ENCODE measurements at regions not wholly inside any gene's neighbourhood (a gene's known extent, or its start where the extent isn't known, plus 50 kb on each side); places are given as distances from the start of the nearest gene placed in this dataset.
"Not testable (repeated sequence)": the region's sequence is repeated elsewhere in the genome, so short reads cannot be mapped to it uniquely, and the experiment has no call there.

DNA sequence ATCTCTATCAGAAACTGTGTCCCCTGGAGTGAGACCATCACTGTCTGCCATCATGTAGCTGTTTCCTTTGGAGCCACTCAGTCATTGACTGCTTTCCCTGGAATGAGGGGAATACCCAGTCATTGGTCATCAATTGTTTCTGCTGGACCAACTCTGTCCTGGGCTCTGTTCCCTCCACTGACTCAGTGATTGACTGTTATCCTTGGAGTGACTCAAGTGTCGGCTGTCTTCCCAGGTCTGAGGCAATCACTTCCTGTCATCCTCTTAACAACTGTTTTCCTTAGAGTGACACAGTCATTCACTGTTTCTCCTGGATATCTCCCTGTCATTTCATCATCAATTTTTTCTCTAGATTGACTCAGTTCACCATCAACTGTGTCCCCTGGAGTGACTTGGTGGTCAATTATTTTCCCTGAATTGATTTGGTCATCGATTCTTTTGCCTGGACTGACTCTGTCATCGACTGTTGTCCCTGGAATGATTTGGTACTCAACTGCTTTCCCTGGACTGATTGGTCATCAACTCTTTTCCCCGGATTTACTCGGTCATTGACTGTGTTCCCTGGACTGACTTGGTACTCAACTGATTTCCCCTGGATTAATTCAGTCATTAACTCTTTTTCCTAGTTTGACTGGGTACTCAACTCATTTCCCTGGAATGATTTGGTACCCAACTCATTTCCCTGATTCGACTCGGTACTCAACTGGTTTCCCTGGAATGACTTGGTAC lies 327.9 kb upstream of the VCX start:
- no peak for DNase-seq

GRCh38 chrX:7512845-7513244 lies 330.1 kb upstream of the VCX start:
- no peak for DNase-seq

GRCh38 chrX:7503251-7503650 lies 339.7 kb upstream of the VCX start:
- no peak for DNase-seq

DNA sequence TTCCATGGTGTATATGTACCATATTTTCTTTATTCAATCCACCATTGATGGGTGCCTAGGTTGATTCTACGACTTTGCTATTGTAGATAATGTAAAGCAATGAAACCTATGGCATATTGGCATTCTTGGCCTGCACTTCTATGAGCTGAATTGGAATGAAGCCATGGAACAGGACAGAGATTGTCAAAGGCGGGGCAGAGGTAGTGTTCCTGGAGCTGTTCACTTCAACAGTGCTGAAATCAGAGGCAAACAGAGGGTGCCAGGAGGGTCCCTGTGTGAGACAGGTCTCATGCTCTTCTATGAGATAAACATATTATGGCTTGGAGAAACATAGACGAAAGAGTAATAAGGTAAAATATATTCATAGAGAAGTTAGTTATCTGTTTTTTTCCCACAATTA lies 342.6 kb upstream of the VCX start:
- DNase-seq, result no peak

DNA sequence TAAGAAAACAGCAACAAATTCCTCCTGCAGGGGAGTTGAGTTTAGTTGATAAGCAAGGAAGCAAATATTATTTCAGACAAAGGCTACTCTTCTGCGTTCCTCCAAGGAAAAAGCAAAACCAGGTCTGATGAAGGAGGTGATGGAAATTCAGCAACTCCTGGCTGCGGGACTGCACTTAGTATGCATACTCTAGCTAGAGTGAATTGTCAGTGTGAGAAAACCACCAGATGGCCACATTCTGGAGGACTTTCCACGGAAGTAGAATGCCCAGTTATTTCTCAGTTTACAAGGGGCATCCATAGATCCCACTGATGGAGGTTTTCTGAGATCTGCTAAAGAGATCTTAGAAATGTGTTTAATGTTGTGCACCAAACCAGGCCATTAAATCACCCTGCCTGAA lies 338.6 kb upstream of the PUDP start:
- DNase-seq, result no peak

GRCh38 chrX:7485061-7485460 lies 337.1 kb upstream of the PUDP start:
- DNase-seq, result no peak

GRCh38 chrX:7480721-7481120 lies 332.8 kb upstream of the PUDP start:
- DNase-seq, result no peak

DNA sequence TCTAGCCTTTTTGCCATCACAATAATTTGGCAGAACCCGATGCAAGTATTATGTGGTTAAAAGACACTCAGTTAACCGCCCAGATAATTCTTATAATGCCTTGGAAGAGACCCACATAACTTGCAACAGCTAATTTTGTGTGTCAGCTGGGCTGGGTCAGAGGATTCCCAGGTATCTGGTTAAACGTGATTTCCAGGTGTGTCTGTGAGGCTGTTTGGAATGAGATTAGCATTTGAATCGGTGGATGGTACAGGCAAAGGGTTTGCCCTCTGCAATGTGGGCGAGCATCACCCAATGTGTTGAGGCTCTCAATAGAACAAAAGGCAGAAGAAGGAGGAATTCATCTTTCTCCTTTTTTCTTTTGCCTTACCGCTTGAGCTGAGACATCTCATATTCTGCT lies 314.2 kb upstream of the PUDP start:
- DNase-seq, result no peak

GRCh38 chrX:7461051-7461450 lies 313.1 kb upstream of the PUDP start:
- not testable (repeated sequence) for DNase-seq

- peak; percentile 0 to 1 for DNase-seq
Observed at GRCh38 chrX:7447801-7448499, 300.0 kb upstream of the PUDP start.

GRCh38 chrX:7446815-7447214 lies 298.9 kb upstream of the PUDP start:
- no peak for DNase-seq

DNA sequence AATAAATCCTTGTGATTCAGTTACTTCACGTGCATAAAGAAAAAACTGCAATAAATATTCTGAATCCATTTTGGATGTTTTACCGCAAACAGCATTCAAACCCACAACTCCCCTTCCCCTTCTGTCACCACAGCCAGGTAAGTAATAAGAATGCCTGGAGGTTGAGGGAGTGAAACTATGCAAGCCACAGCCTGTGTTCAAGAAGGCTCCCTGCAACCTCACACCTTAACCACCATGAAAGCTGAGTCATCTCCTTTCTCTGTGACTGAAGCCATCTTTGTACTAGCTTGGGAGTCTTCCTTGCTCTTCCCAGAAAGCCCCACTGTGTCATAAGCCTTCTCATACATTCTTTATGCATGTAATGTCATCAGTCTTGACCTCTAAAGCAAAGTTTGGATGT lies 297.0 kb upstream of the PUDP start:
- no peak for DNase-seq

GRCh38 chrX:7441586-7441985 lies 293.6 kb upstream of the PUDP start:
- DNase-seq, result no peak

- DNase-seq, result peak in 1 of 2 experiments; percentile 0
Observed at GRCh38 chrX:7435822-7436221, 287.9 kb upstream of the PUDP start.

DNA sequence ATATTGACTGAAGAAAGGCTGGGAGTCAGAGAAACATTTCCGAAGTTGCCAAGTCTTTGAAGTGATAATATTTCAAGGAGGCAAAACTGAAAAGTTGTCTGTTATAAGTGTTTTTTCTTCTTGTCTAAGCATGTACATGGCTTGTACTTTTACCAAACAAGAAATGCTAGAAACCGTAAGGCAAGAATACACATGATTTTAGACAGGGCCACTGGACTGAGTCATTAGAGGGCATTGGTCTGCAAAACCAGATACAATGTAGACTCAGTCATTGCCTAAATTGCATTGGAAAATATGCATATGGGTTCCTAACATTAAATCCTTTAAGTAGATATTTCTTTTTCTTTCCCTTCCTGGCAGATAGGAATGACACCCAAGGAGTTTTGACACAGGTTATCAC lies 284.9 kb upstream of the PUDP start:
- DNase-seq, result no peak

- DNase-seq, result no peak
Observed at GRCh38 chrX:7420717-7421116, 272.8 kb upstream of the PUDP start.

DNA sequence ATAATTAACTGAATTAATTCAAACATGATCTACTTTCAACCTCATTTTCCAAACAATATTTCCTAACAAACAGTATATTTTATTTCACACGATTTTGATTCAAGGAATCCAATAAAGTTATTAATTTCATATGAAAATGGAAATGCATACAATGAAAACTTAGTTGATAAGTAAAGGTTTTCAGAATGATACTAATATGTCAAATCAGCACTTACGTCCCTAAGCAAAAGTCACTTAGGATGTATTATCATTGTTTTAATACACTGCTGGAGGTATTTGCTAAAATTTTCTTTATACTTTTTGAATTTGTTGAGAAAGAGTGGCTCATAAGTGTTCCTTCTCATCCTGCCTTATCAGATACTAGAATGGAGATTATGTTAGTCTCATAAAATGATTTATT lies 266.8 kb upstream of the PUDP start:
- no peak for DNase-seq

- DNase-seq, result no peak
Observed at GRCh38 chrX:7412840-7413239, 264.9 kb upstream of the PUDP start.

DNA sequence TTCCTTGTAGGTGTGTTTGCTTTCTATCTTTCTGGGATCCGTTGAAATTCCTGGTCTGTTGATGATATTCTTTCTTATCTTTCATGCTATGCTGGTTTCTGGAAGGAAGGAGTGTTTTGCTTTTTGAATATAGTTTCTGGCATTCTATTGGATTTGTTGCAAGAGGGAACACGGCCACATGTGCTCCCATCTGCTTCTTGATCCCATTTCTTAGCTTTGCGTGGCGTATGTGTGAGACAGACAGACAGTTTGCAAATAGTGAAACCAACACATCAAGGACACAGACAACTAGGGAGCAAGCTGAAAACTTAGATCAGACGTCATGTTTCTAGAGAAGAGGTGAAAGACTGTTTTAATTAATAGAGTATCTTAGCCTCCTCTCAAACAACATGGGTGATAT lies 261.9 kb upstream of the PUDP start:
- no peak for DNase-seq

DNA sequence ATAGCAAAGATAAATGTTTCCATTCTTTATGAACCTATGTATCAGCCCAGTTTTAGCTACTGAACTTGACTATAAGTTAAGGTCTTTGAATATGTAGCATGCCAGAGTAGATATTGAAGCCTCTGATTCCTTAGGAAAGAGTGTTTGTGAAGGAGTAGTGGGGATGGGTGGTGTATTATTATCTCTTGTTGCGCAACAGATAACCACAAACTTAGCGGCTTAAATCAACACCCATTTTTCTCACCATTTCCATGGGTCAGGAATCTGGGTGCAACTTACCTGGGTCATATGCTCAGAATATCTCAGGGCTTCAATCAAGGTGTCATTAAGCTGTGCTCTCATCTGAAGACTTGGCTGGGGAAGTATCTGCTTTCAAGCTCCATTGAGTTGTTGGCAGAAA lies 251.4 kb upstream of the PUDP start:
- DNase-seq, result no peak

DNA sequence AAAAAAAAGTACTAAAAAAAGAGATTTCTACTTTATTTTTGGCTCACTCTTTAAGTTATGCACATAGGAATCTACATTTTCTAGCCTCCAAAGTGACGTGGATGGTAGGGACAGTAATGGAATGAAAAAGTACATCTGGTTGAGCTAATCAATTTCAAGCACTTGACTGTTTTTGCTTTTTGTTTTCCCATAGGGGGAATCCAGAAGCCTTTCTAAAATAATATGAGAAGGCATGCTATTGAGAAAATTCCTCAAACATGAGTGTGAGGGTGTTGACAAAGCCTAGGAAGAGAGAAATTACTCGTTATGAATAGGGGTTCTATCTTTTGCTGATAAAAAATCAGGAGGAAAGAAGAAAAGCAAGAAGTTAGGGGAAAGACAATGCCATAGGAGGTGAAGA lies 242.5 kb upstream of the PUDP start:
- no peak for DNase-seq

DNA sequence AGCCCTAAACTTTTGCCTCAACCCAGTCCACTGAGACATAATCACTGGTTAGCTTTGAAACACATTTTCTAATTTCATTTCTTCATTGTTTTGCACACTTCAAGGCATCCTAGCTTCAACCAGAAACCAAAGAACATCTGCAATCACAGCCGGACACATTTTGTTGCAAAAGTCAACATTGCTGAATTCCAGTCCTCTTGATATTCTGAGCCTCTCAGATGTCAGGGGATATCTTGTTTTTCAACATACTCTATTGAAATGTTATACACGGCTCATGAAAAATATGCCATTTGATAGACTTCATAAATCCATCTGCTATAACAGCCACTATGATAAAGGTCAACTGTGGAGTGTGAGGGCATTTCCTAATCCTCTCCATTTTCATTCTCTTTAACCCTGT lies 241.6 kb upstream of the PUDP start:
- DNase-seq, result no peak

DNA sequence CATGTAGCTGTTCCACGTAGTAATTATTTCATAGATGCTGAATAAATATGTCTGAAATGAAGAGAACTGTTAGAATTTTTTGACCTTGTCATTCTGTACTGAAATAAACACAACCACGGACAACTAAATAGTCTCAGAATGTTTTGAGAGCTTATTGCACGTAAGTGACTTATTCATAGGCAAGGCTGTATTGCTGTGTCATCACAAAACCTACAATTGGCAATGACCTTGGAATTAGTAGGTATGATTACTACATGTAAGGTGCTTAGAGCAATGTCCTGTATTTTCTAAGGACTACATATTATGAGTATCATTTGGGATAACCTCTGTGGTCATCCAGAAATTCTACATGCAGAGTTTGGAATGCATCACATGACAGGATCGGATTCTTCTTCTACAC lies 237.2 kb upstream of the PUDP start:
- no peak for DNase-seq

- no peak for DNase-seq
Observed at GRCh38 chrX:7378406-7378805, 230.5 kb upstream of the PUDP start.
